Heart right ventricle (tissue), 16 donors: ENCODE measurements at regions not wholly inside any gene's neighbourhood (a gene's known extent, or its start where the extent isn't known, plus 50 kb on each side); places are given as distances from the start of the nearest gene placed in this dataset.

Experiments
- ATAC-seq, 8 donors: fragments of 200-7000 bp; cut with Tn5 transposase; one replicate each; pipeline ENCODE4 v1.9.1; 2020; ENCODE audit warnings: mild to moderate bottlenecking in 8 of 8, moderate library complexity in 8 of 8, moderate number of reproducible peaks in 1 of 8
- DNase-seq, 2 donors: peaks; one replicate each; pipeline ENCODE4 v3.0.0-alpha.2; 2020
- H3K27ac ChIP-seq, 10 donors: fragments of 200-600 bp; sonication (generic) in 2 of 10; one replicate each; pipeline versions ENCODE4 v1.5.0 to v1.8.0; 2020 to 2022; ENCODE audit warnings: mild to moderate bottlenecking in 3 of 10
- H3K27me3 ChIP-seq, 7 donors: fragments of 200-600 bp; one replicate each; pipeline ENCODE4 v1.8.0; 2021 to 2022; ENCODE audit warnings: mild to moderate bottlenecking in 2 of 7
- H3K36me3 ChIP-seq, 9 donors: fragments of 200-600 bp; sonication (generic) in 1 of 9; one replicate each; pipeline versions ENCODE4 v1.5.0 to v1.8.0; 2020 to 2022; ENCODE audit warnings: mild to moderate bottlenecking in 2 of 9
- H3K4me1 ChIP-seq, 9 donors: fragments of 200-600 bp; sonication (generic) in 1 of 9; one replicate each; pipeline versions ENCODE4 v1.5.0 to v1.8.0; 2020 to 2022; ENCODE audit warnings: mild to moderate bottlenecking in 4 of 9
- H3K4me3 ChIP-seq, 10 donors: fragments of 200-600 bp; sonication (generic) in 2 of 10; one replicate each; pipeline versions ENCODE4 v1.5.0 to v1.8.0; 2020 to 2022; ENCODE audit warnings: mild to moderate bottlenecking in 7 of 10, moderate library complexity in 2 of 10
- H3K9me3 ChIP-seq, 11 donors: fragments of 200-600 bp in 10 of 11; sonication (generic) in 2 of 11; one replicate each; pipeline versions ENCODE4 v1.5.0 to v1.8.0; 2013 to 2022; ENCODE audit warnings: mild to moderate bottlenecking in 2 of 11, control low read depth in 1 of 11, moderate library complexity in 1 of 11
- WGBS, 2 donors: extraction: QIAGEN DNeasy Blood & Tissue Kit; methylation state at CpG; one replicate each; pipeline ENCODE4 v1.1.7; 2013; ENCODE audit warnings: inconsistent platforms in 1 of 2; 5-methylcytosine and 5-hydroxymethylcytosine counted together
- intact Hi-C, 10 donors: fragments of 100-400 bp; cut with DNase I; formaldehyde crosslinking; loops; one replicate each; pipeline versions ENCODE4 v1.11.1 to v1.14.2; 2022
- TF ChIP-seq, protein P1 (sequence below), 9 donors: fragments of 200-600 bp; sonication (generic) in 2 of 9; IDR thresholded peaks; one replicate each; pipeline versions ENCODE4 v1.5.0 to v1.8.0; 2021 to 2022; ENCODE audit warnings: antibody characterized with exemption in 9 of 9, mild to moderate bottlenecking in 5 of 9, moderate library complexity in 1 of 9
- donor health status: Arrhythmogenic right ventricular cardiomyopathy.
- donor health status: ischemic (EF 13 %, LVEDD 7.1; RV severe dilation, severe dysfunction).
- donor health status: healthy with polysubstance abuse.
- donor health status: DM: no; HTN: yes; CAD: no.
- donor health status: DM: no; HTN: no; CAD: no.
- donor health status: ischemic (EF 25% LVEDD 6.9; RV normal size, moderate dysfunction).
- donor health status: ischemic (EF 25% LVEDD 5.7; RV mildly dilated, moderate dysfunction).
- donor health status: healthy.
- donor health status: DM: yes; HTN: yes; CAD: no.
- donor health status: Ischemic cardiomyopathy.
- donor health status: ischemic (EF 35%, LVEDD 5.7; RV mildly dilated, moderate dysfunction).
- donor health status: nonischemic (EF 11% LVEDD 7.7; RV severe dilation, severe dysfunction).
- donor health status: DM: yes; HTN: yes; CAD: no.
- donor health status: PGD.
- donor health status: ischemic (EF 29% LVEDD 5.4; RV normal size, mild dysfunction).
- donor health status: nonischemic (EF 23%, LVEDD 6.1; RV moderate dilation, normal function).

DNA sequence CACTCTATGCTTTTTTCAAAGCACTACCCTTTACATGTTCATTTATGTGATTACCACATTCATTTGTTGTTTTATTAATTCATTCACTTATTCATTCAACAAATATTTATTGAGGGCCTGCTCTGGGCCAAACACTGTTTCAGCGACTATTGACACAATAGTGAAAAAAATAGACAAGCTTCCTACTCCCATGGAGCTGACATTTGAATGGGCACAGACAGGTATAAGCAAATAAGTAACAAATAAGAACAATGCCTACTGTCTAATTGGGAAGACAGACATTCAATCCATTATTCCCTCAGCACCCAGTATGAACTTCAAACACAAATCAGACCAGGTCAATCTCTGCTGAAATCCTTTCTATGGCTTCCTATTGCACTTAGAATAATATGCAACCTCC lies 156.9 kb upstream of the NR3C1 start:
- H3K4me3 ChIP-seq, result no peak overlapping the region
- DNase-seq (no peak), ATAC-seq (no peak)
- no peak overlapping the region for H3K27ac ChIP-seq
- no peaks in the 10 kb centered on the region for H3K9me3 ChIP-seq
- no peaks in the 10 kb centered on the region for H3K36me3 ChIP-seq
- no peaks in the 10 kb centered on the region for H3K27me3 ChIP-seq
- intact Hi-C loops, result no loop called here
- 89 to 96% methylated on average over 1 of the region's 1 CpG for WGBS, 2 donors
- peaks cover 0 to 37% (median 14%) of the 10 kb centered on the region in 9 donors for H3K4me1 ChIP-seq
- TF ChIP-seq, protein P1, sequence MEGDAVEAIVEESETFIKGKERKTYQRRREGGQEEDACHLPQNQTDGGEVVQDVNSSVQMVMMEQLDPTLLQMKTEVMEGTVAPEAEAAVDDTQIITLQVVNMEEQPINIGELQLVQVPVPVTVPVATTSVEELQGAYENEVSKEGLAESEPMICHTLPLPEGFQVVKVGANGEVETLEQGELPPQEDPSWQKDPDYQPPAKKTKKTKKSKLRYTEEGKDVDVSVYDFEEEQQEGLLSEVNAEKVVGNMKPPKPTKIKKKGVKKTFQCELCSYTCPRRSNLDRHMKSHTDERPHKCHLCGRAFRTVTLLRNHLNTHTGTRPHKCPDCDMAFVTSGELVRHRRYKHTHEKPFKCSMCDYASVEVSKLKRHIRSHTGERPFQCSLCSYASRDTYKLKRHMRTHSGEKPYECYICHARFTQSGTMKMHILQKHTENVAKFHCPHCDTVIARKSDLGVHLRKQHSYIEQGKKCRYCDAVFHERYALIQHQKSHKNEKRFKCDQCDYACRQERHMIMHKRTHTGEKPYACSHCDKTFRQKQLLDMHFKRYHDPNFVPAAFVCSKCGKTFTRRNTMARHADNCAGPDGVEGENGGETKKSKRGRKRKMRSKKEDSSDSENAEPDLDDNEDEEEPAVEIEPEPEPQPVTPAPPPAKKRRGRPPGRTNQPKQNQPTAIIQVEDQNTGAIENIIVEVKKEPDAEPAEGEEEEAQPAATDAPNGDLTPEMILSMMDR (IDR thresholded peaks at IDR 0.05), result no peak

DNA sequence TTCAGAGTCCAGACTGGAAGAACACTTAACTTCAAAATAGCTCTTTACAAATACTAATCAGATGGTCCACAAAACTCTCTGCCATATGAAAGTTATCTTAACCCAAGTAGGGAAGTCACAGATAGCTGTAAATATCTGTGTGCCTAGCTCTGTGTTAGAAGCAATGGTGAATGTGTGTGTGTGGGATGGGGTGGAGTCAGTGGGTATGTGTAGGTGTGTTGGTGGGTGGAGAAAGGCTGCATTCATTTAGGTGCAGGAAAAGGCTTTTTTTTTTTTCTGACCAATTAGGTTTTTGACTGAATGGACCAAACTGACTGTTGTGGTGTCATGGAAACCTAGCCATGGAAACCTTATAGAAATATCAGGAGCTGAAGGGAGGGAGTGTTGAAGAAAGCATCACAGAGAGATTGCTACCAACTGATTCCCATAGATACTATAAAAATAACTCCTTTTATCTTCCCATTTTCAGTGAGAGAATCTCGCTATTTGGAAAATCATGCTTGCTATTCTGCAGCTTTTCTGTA lies 156.2 kb upstream of the NR3C1 start:
- DNase-seq, result no peak
- Histone ChIP-seq H3K4me1 (peaks cover 0 to 44% (median 14%) of the 10 kb centered on the region in 9 donors), H3K4me3 (no peak overlapping the region), H3K9me3 (no peaks in the 10 kb centered on the region), H3K27ac (no peak overlapping the region), H3K27me3 (no peaks in the 10 kb centered on the region), H3K36me3 (no peaks in the 10 kb centered on the region)
- ATAC-seq, result no peak
- TF ChIP-seq, protein P1 (IDR thresholded peaks at IDR 0.05), result no peak
- WGBS, 2 donors, result 95 to 97% methylated on average over 1 of the region's 1 CpG
- intact Hi-C loops, result no loop called here

DNA sequence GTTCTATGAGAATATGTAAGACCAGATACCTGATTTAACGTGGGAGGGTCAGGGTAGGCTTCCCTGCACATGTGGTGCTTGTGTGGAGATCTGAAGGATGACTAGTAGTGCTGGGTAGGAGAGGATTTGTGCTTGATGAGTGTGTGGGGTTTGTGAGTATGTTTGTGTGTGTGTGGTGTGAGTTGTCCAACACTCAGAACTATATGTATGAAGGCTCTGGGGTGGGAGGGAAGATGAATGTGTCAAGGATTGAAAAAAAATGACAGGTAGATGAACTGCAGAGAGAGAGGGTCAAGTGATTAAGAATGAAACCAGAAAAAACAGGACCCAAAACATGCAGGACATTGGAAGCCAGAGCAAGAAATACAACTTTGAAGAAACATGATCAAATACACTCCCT lies 154.6 kb upstream of the NR3C1 start:
- 95 to 97% methylated on average over 1 of the region's 1 CpG for WGBS, 2 donors
- intact Hi-C loops, result no loop called here
- TF ChIP-seq, protein P1 (IDR thresholded peaks at IDR 0.05), result no peak

DNA sequence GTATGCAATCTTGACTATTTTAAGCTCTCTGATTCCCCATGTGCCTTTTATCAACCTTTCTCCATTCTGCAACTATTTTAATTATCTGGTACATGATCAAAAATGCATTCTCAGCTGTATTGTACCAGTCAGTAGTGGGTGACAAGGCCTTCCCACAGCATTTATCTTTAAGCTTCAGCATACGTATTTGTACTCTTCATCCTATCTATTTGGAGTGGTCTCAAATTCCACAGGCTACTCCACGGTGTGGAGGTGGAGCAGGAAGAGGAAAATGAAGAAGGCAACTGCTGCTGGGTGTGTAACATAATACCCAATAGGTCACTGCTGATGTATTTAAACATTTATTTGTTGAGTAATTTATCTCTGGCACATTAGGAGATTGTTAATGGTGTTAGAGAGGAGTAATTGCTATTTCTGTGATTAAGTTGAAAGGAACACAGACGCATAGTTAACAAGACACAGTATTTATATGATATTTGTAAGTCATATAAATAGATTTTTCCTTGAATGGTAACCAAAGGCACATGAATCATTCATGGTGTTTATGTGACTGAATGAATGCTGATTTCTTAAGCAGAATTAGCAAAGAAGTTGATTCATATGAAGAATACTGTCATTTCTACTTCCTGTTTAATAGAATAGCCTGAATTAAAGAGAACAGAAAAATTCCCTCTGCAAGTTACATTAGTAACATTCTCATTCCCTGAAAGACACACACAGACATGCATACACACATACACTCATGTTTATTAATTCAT lies 153.8 kb upstream of the NR3C1 start:
- intact Hi-C loops, result no loop called here
- no peaks in the 10 kb centered on the region for H3K27me3 ChIP-seq
- ATAC-seq (peak in 5 of 8 donors; percentile 44 to 73 (median 65)), DNase-seq (no peak)
- no peaks in the 10 kb centered on the region for H3K9me3 ChIP-seq
- TF ChIP-seq, protein P1 (IDR thresholded peaks at IDR 0.05), result no peak
- peaks cover 3 to 36% (median 9%) of the 10 kb centered on the region in 9 donors for H3K4me1 ChIP-seq
- WGBS, 2 donors, result 19 to 32% methylated on average over 3 of the region's 3 CpGs
- no peak overlapping the region for H3K4me3 ChIP-seq
- H3K36me3 ChIP-seq, result no peaks in the 10 kb centered on the region
- H3K27ac ChIP-seq, result peak overlapping the region in 5 of 10 donors; percentile 22 to 58 (median 40)

More for the DNA sequence above, 154.6 kb upstream of the NR3C1 start:
- no peak for ATAC-seq
- Histone ChIP-seq H3K4me1 (peaks cover 3 to 38% (median 15%) of the 10 kb centered on the region in 9 donors), H3K36me3 (no peaks in the 10 kb centered on the region), H3K27me3 (no peaks in the 10 kb centered on the region), H3K4me3 (no peak overlapping the region), H3K9me3 (no peaks in the 10 kb centered on the region), H3K27ac (no peak overlapping the region)
- no peak for DNase-seq
